ENCODE measurements at regions not wholly inside any gene's neighbourhood (a gene's known extent, or its start where the extent isn't known, plus 50 kb on each side); places are given as distances from the start of the nearest gene placed in this dataset.

- no peak for TF ChIP-seq CTCF (conservative IDR thresholded peaks at IDR 0.05; ENCODE audit: low read depth, low read length)
- no peak for TF ChIP-seq EZH2 (IDR thresholded peaks at IDR 0.05; ENCODE audit: low read length, unreplicated experiment)
Observed at GRCh38 chr1:34365295-34365694, 188.6 kb downstream of the C1orf94 start.
